ENCODE measurements at regions not wholly inside any gene's neighbourhood (a gene's known extent, or its start where the extent isn't known, plus 50 kb on each side); places are given as distances from the start of the nearest gene placed in this dataset.

GRCh38 chr4:128347175-128347868 is 59.7 kb upstream of the PGRMC2 start:
- no peak for DNase-seq

- DNase-seq, result no peak
Measured at GRCh38 chr4:128346054-128346716, 58.6 kb upstream of the PGRMC2 start.

DNA sequence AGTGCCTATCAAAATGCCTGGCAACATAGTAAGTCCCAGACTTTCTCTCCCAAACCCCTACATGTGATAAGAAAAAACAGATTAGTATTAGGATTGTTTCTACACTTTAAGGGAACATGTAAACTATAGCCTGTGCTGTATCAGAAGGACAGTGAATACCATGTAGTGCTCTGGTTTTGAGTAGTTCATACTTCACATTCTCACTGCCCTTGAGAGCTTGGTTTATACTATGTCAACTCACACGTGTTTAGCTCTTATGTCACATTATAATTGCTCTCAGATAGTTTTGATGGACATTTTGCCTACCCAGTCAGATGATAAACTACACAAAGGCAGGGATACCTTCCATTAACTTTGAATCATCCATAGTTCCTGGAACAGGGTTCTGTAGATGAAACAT is 58.0 kb upstream of the PGRMC2 start:
- no peak for DNase-seq

DNA sequence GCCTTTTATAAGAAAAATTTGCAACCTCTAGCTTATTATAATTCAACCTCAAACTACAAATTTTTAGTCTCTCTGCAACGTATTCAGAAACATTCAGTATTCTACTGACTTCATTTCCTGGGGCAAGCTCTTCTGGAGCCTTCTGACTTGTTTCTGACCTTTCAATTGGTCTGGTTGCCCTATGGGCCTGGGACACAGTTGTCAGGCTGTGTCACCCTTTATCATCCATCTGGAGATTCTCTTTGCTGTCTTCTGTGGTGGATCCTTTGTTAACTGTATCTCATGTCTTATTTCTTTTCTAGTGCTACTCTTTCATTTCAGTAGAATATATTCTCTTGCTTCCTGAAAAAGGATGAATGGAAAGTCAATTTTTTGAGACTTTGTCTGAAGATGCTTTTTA is 55.1 kb upstream of the PGRMC2 start:
- DNase-seq, result no peak

DNA sequence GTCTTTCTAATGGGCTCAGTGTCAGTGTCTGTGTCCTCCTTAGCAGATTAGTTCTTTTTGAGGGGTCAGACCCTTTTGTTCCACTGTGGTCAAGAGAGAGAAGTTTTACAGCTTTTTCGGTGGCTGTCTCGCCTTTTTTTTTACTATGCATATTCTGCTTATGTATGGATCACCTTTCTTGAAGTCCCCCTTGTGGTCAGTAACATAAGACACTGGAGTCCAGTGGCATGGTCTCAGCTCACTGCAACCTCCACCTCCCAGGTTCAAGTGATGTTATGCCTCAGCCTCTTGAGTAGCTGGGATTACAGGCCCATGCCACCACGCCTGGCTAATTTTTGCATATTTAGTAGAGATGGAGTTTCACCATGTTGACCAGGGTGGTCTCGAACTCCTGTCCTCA is 54.0 kb upstream of the PGRMC2 start:
- DNase-seq, result no peak

DNA sequence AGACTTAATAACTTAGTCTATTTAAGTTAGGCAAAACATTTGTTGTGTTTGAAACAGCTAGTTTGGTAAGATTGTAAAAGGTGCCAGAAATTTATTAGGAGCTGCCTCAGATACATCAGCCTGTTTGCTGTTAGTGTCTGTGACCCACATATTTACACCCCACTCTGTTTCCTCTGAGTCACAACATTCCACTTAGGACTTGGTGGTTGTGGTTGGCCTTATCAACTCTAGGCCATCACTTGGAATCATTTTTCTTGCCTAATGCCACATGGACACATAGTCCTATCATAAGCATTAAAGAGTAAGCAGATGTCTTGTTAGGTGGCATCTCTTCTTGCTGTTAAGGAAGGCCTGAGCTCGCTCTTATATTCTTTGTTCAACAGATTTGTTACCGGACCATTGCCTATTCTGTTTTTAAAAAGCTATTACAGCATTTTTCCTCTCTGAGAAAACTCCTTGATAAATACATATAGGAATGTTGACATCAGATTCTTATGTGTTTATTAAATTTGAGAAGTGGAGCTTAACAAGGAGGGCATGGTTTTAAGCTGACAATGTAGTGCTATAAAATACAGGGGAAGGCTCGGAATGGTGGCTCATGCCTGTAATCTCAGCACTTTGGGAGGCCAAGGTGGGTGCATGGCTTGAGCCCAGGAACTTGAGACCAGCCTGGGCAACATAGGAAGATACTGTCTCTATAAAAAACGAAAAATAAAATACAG is 51.2 kb upstream of the PGRMC2 start:
- DNase-seq, result no peak

GRCh38 chr4:128337863-128338262 is 50.2 kb upstream of the PGRMC2 start:
- no peak for DNase-seq
